Gastrocnemius medialis (tissue), 4 donors: ENCODE measurements at regions not wholly inside any gene's neighbourhood (a gene's known extent, or its start where the extent isn't known, plus 50 kb on each side); places are given as distances from the start of the nearest gene placed in this dataset.

Source experiments
- ATAC-seq, 2 donors: fragments of 150-250 bp; one replicate each; pipeline ENCODE4 v1.9.1; 2016
- DNase-seq, 2 donors: peaks; one replicate each; pipeline ENCODE4 v3.0.0-alpha.2; 2019
- H3K27ac ChIP-seq, 4 donors: fragments of 200-600 bp; sonication (generic); 1 replicate in 1 of 4; 2 replicates in 3 of 4; pipeline ENCODE4 v1.5.1; 2016 to 2018; ENCODE audit warnings: mild to moderate bottlenecking in 2 of 4, moderate library complexity in 1 of 4
- H3K27me3 ChIP-seq, 3 donors: fragments of 200-600 bp; sonication (generic) in 2 of 3; 1 replicate in 1 of 3; 2 replicates in 2 of 3; pipeline versions ENCODE4 v1.5.1 to v1.6.0; 2016 to 2019; ENCODE audit warnings: mild to moderate bottlenecking in 1 of 3, moderate library complexity in 1 of 3
- H3K36me3 ChIP-seq, 2 donors: fragments of 200-600 bp; sonication (generic) in 1 of 2; one replicate each; pipeline ENCODE4 v1.5.1; 2017 to 2018
- H3K4me1 ChIP-seq, 2 donors: fragments of 200-600 bp; sonication (generic) in 1 of 2; one replicate each; pipeline ENCODE4 v1.5.1; 2016 to 2017; ENCODE audit warnings: mild to moderate bottlenecking in 2 of 2
- H3K4me3 ChIP-seq, 4 donors: fragments of 200-600 bp; sonication (generic) in 3 of 4; 1 replicate in 1 of 4; 2 replicates in 3 of 4; pipeline ENCODE4 v1.5.1; 2016 to 2019; ENCODE audit warnings: mild to moderate bottlenecking in 2 of 4
- H3K9me3 ChIP-seq, 3 donors: fragments of 200-600 bp; sonication (generic) in 2 of 3; 1 replicate in 1 of 3; 2 replicates in 2 of 3; pipeline ENCODE4 v1.5.1; 2016 to 2019
- CTCF ChIP-seq, 5 experiments: fragments of 450-650 bp in 3 of 5; fragments of 200-600 bp in 2 of 5; sonication (generic) in 2 of 5; IDR thresholded peaks in 4 of 5; conservative IDR thresholded peaks in 1 of 5; 1 replicate in 4 of 5; 2 replicates in 1 of 5; pipeline ENCODE4 v1.5.1; 2016 to 2019; ENCODE audit warnings: antibody characterized with exemption in 5 of 5, mild to moderate bottlenecking in 3 of 5, moderate library complexity in 3 of 5
- POLR2A ChIP-seq, 2 donors: fragments of 450-650 bp; IDR thresholded peaks; one replicate each; pipeline ENCODE4 v1.6.1; 2017; ENCODE audit warnings: antibody characterized with exemption in 2 of 2, mild to moderate bottlenecking in 2 of 2, moderate library complexity in 2 of 2
- in situ Hi-C, 4 donors: fragments of 200-750 bp; cut with MboI; loops; one replicate each; pipeline versions ENCODE4 v1.15.0 to v1.8.0; 2017; ENCODE audit warnings: low sequenced_read_pairs in 4 of 4
- intact Hi-C: fragments of 100-400 bp; cut with DNase I; formaldehyde crosslinking; loops from one replicate; pipeline ENCODE4 v1.15.1; 2023; ENCODE audit warnings: low total_unique reads

GRCh38 chr14:66341239-66341638 is 144.9 kb upstream of the CCDC196 start:
- no peak for ATAC-seq

GRCh38 chr14:66345986-66346385 is 140.2 kb upstream of the CCDC196 start:
- no peak overlapping the region for H3K27ac ChIP-seq
- in situ Hi-C loops (no loop called here), intact Hi-C loops (no loop called here)
- H3K36me3 ChIP-seq: no peaks in the 10 kb centered on the region
- no peak for DNase-seq
- H3K4me3 ChIP-seq: no peak overlapping the region
- peaks cover 0 to 7% (median 0%) of the 10 kb centered on the region in 3 donors for H3K9me3 ChIP-seq
- H3K27me3 ChIP-seq: no peaks in the 10 kb centered on the region
- TF ChIP-seq CTCF (IDR thresholded peaks at IDR 0.05 in 4 of 5, conservative IDR thresholded peaks at IDR 0.05 in 1 of 5) (no peak), POLR2A (IDR thresholded peaks at IDR 0.05) (no peak)
- no peaks in the 10 kb centered on the region for H3K4me1 ChIP-seq
- no peak for ATAC-seq

More at GRCh38 chr14:66341239-66341638, 144.9 kb upstream of the CCDC196 start:
- in situ Hi-C loops: no loop called here
- intact Hi-C loops: no loop called here
- no peak for TF ChIP-seq POLR2A (IDR thresholded peaks at IDR 0.05)
- no peak for TF ChIP-seq CTCF (IDR thresholded peaks at IDR 0.05 in 4 of 5, conservative IDR thresholded peaks at IDR 0.05 in 1 of 5)
- Histone ChIP-seq H3K9me3 (no peaks in the 10 kb centered on the region), H3K27me3 (no peaks in the 10 kb centered on the region), H3K4me1 (no peaks in the 10 kb centered on the region), H3K4me3 (no peak overlapping the region), H3K27ac (no peak overlapping the region), H3K36me3 (no peaks in the 10 kb centered on the region)
- no peak for DNase-seq

GRCh38 chr14:66351310-66351709 is 134.9 kb upstream of the CCDC196 start:
- no peak for ATAC-seq
- Histone ChIP-seq H3K27me3 (no peaks in the 10 kb centered on the region), H3K4me3 (no peak overlapping the region), H3K27ac (no peak overlapping the region), H3K9me3 (peaks cover 0 to 10% (median 0%) of the 10 kb centered on the region in 3 donors), H3K36me3 (no peaks in the 10 kb centered on the region), H3K4me1 (no peaks in the 10 kb centered on the region)
- in situ Hi-C loops: loop anchor here (25.0 kb wide), 2 partner anchors 761 to 936 kb away; no protein-coding TSS in a partner anchor
- intact Hi-C loops: no loop called here
- no peak for TF ChIP-seq CTCF (IDR thresholded peaks at IDR 0.05 in 4 of 5, conservative IDR thresholded peaks at IDR 0.05 in 1 of 5)
- no peak for TF ChIP-seq POLR2A (IDR thresholded peaks at IDR 0.05)
- DNase-seq: no peak

GRCh38 chr14:66359500-66359899 is 126.7 kb upstream of the CCDC196 start:
- no peaks in the 10 kb centered on the region for H3K9me3 ChIP-seq
- no peaks in the 10 kb centered on the region for H3K36me3 ChIP-seq
- ATAC-seq (no peak), DNase-seq (no peak)
- in situ Hi-C loops: loop anchor here (25.0 kb wide), 2 partner anchors 753 to 928 kb away; no protein-coding TSS in a partner anchor
- intact Hi-C loops: loop anchor here (1.0 to 5.0 kb wide), 2 partner anchors 44 to 758 kb away; no protein-coding TSS in a partner anchor
- no peaks in the 10 kb centered on the region for H3K4me1 ChIP-seq
- no peak for TF ChIP-seq POLR2A (IDR thresholded peaks at IDR 0.05)
- TF ChIP-seq CTCF (IDR thresholded peaks at IDR 0.05 in 4 of 5, conservative IDR thresholded peaks at IDR 0.05 in 1 of 5): peak; percentile 30 to 72 (median 64)
- H3K27ac ChIP-seq: no peak overlapping the region
- H3K4me3 ChIP-seq: no peak overlapping the region
- H3K27me3 ChIP-seq: no peaks in the 10 kb centered on the region
